IMR-90 (cell line): ENCODE measurements at regions not wholly inside any gene's neighbourhood (a gene's known extent, or its start where the extent isn't known, plus 50 kb on each side); places are given as distances from the start of the nearest gene placed in this dataset.
"Not testable (repeated sequence)": the region's sequence is repeated elsewhere in the genome, so short reads cannot be mapped to it uniquely, and the experiment has no call there.

ENCODE experiments used
- ATAC-seq: fragments of 200-7000 bp; cut with Tn5 transposase; 2 replicates; pipeline ENCODE4 v1.9.1; 2020; ENCODE audit warnings: low read depth, mild to moderate bottlenecking, moderate library complexity
- BruUV-seq: library from RNA; stranded (reverse); fragments of 400-500 nt; replicated peaks from 2 replicates; lab custom pipeline; 2021; lab: Mats Ljungman, UMichigan
- CTCF ChIA-PET: fragments of 300-600 bp; formaldehyde crosslinking; extraction: SDS; loops from one replicate; lab custom pipeline; 2021; ENCODE audit warnings: antibody characterized with exemption; lab: Yijun Ruan, JAX
- POLR2A ChIA-PET: fragments of 300-600 bp; sonication (Branson Sonifier 250); formaldehyde crosslinking; loops from one replicate; lab custom pipeline; 2022; ENCODE audit warnings: antibody characterized with exemption; ENCODE audit not compliant: unreplicated experiment; lab: Charles Lee
- DNase-seq: peaks from one replicate; pipeline ENCODE4 v3.0.0; 2013
- H2AFZ ChIP-seq: replicated peaks from 2 replicates; pipeline ENCODE3; 2013; ENCODE audit warnings: low read length, mild to moderate bottlenecking; ENCODE audit not compliant: poor library complexity
- H2AK5ac ChIP-seq: 2 replicates; pipeline ENCODE4 v1.6.1; 2013; ENCODE audit warnings: low read depth, low read length, inconsistent platforms
- H2AK9ac ChIP-seq: replicated peaks from 2 replicates; pipeline ENCODE3; 2013; ENCODE audit warnings: mild to moderate bottlenecking, low read depth, low read length, moderate library complexity; ENCODE audit not compliant: poor library complexity
- H2BK120ac ChIP-seq: 2 replicates; pipeline ENCODE4 v1.6.1; 2013; ENCODE audit warnings: low read depth, low read length, inconsistent platforms
- H2BK15ac ChIP-seq: 3 replicates; pipeline ENCODE4 v1.6.1; 2013; ENCODE audit warnings: low read depth, low read length, inconsistent platforms
- H2BK20ac ChIP-seq: 2 replicates; pipeline ENCODE4 v1.6.1; 2013; ENCODE audit warnings: low read depth, mild to moderate bottlenecking, inconsistent platforms, low read length, moderate library complexity
- H2BK5ac ChIP-seq: 2 replicates; pipeline ENCODE4 v1.6.1; 2013; ENCODE audit warnings: mild to moderate bottlenecking, low read depth, low read length, inconsistent platforms; ENCODE audit not compliant: poor library complexity, severe bottlenecking
- H3K14ac ChIP-seq: replicated peaks from 2 replicates; pipeline ENCODE4 v1.6.1; 2013; ENCODE audit warnings: low read depth, low read length, inconsistent platforms
- H3K18ac ChIP-seq: 2 replicates; pipeline ENCODE4 v1.6.1; 2013; ENCODE audit warnings: low read depth, low read length, control low read depth
- H3K23ac ChIP-seq: 2 replicates; pipeline ENCODE4 v1.6.1; 2013; ENCODE audit warnings: low read depth, low read length, inconsistent platforms
- H3K27ac ChIP-seq: 2 replicates; pipeline ENCODE4 v1.5.1; 2013; ENCODE audit warnings: mild to moderate bottlenecking, control low read depth, low read length; ENCODE audit not compliant: insufficient read depth
- H3K27me3 ChIP-seq: 2 replicates; pipeline ENCODE4 v1.6.1; 2013; ENCODE audit warnings: low read length; ENCODE audit not compliant: control insufficient read depth, insufficient read depth
- H3K36me3 ChIP-seq: 2 replicates; pipeline ENCODE4 v1.6.1; 2013; ENCODE audit warnings: low read length, mixed read lengths; ENCODE audit not compliant: control insufficient read depth, insufficient read depth
- H3K4ac ChIP-seq: 2 replicates; pipeline ENCODE4 v1.6.1; 2013; ENCODE audit warnings: low read depth, low read length, inconsistent platforms
- H3K4me1 ChIP-seq: 2 replicates; pipeline ENCODE4 v1.6.1; 2013; ENCODE audit warnings: low read length, mixed read lengths; ENCODE audit not compliant: control insufficient read depth, insufficient read depth
- H3K4me2 ChIP-seq: 2 replicates; pipeline ENCODE4 v1.6.1; 2013; ENCODE audit warnings: low read depth, mild to moderate bottlenecking, control low read depth, low read length, moderate library complexity
- H3K4me3 ChIP-seq: 2 replicates; pipeline ENCODE4 v1.5.1; 2013; ENCODE audit warnings: low read depth, mild to moderate bottlenecking, control low read depth, low read length, moderate library complexity; ENCODE audit not compliant: insufficient read depth
- H3K56ac ChIP-seq: 2 replicates; pipeline ENCODE4 v1.6.1; 2013; ENCODE audit warnings: low read length, inconsistent platforms; ENCODE audit not compliant: insufficient read depth; ENCODE audit errors: extremely low read depth
- H3K79me1 ChIP-seq, 2 experiments: 2 replicates each; pipeline ENCODE4 v1.6.1; 2013; ENCODE audit warnings: low read length in 2 of 2, inconsistent platforms in 1 of 2, low read depth in 1 of 2
- H3K9ac ChIP-seq: 2 replicates; pipeline ENCODE4 v1.6.1; 2013; ENCODE audit warnings: low read depth, low read length, control low read depth
- H3K9me1 ChIP-seq: 2 replicates; pipeline ENCODE4 v1.6.1; 2013; ENCODE audit warnings: low read length, inconsistent platforms; ENCODE audit not compliant: insufficient read depth
- H3K9me3 ChIP-seq: 2 replicates; pipeline ENCODE4 v1.6.1; 2013; ENCODE audit warnings: low read length; ENCODE audit not compliant: control insufficient read depth, insufficient read depth
- H4K20me1 ChIP-seq: 2 replicates; pipeline ENCODE4 v1.6.1; 2013; ENCODE audit warnings: low read length, inconsistent platforms; ENCODE audit not compliant: insufficient read depth
- H4K5ac ChIP-seq: 2 replicates; pipeline ENCODE4 v1.6.1; 2013; ENCODE audit warnings: mild to moderate bottlenecking, low read depth, low read length, control low read depth
- H4K8ac ChIP-seq, 2 experiments: 2 replicates each; pipeline ENCODE4 v1.6.1; 2013; ENCODE audit warnings: low read depth in 2 of 2, low read length in 2 of 2, control low read depth in 1 of 2, inconsistent platforms in 1 of 2
- H4K91ac ChIP-seq: 2 replicates; pipeline ENCODE4 v1.6.1; 2013; ENCODE audit warnings: low read depth, low read length, inconsistent platforms; ENCODE audit not compliant: insufficient read depth
- WGBS, 2 experiments: methylation state at CpG; one replicate each; pipeline versions ENCODE4 v1.1.5 to v1.1.7; 2013; ENCODE audit warnings: missing lambda C conversion rate in 2 of 2; ENCODE audit not compliant: insufficient read length in 1 of 2; ENCODE audit errors: extremely low coverage in 2 of 2; 5-methylcytosine and 5-hydroxymethylcytosine counted together
- dilution Hi-C: fragments of 300-500 bp; cut with HindIII; formaldehyde crosslinking; loops from one replicate; pipeline ENCODE4 v1.14.3; 2018; ENCODE audit warnings: low sequenced_read_pairs; ENCODE audit not compliant: unreplicated experiment
- in situ Hi-C: fragments of 300-500 bp; cut with MboI; formaldehyde crosslinking; loops from 3 replicates; pipeline ENCODE4 v1.14.3; 2019; ENCODE audit warnings: low sequenced_read_pairs, inconsistent platforms, mixed read lengths
- intact Hi-C: fragments of 100-400 bp; cut with micrococcal nuclease; formaldehyde crosslinking; loops from 2 replicates; pipeline ENCODE4 v1.10.0; 2022

GRCh38 chr1:120994614-120995013 lies 105.0 kb downstream of the PPIAL4A start:
- H3K4me1 ChIP-seq, POLR2A ChIA-PET: not testable (repeated sequence)

DNA sequence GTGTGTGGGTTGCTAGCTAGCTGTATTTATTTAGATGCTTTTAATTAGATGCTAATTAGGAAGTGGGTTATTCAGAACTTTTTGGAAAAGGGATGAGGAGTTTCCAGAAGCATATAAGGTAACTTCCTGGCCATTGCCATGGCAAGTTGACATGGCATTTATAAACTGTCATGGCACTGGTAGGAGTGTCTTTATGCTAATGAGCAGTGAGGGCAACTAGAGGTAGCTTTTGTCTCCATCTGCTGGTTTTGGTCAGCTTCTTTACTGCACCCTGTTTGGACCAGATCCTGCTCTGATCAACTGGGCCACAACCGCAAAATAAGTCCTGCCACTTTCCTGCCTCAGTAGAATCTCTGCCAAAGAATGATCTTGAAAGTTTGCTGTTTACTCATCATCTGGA lies 105.5 kb downstream of the PPIAL4A start:
- H3K36me3 ChIP-seq, H2BK20ac ChIP-seq, H3K56ac ChIP-seq, H3K27ac ChIP-seq, CTCF ChIA-PET, H3K9ac ChIP-seq, dilution Hi-C loops, POLR2A ChIA-PET, H3K27me3 ChIP-seq, H3K4me1 ChIP-seq, H3K4me2 ChIP-seq, H3K79me1 ChIP-seq, H2BK15ac ChIP-seq, H2AK9ac ChIP-seq, H3K4me3 ChIP-seq, H3K4ac ChIP-seq, H4K91ac ChIP-seq, DNase-seq, H4K20me1 ChIP-seq, H2AK5ac ChIP-seq, intact Hi-C loops, in situ Hi-C loops, H4K8ac ChIP-seq, H2BK120ac ChIP-seq, H3K18ac ChIP-seq, H3K14ac ChIP-seq, BruUV-seq, H2AFZ ChIP-seq, H3K9me3 ChIP-seq, H3K9me1 ChIP-seq, H4K5ac ChIP-seq, H2BK5ac ChIP-seq, H3K23ac ChIP-seq: not testable (repeated sequence)
- no CpG with 5 or more reads among the region's 1 CpG for WGBS, 2 experiments
- peak; percentile 72 for ATAC-seq

More at GRCh38 chr1:120994614-120995013, 105.0 kb downstream of the PPIAL4A start:
- DNase-seq, H3K9ac ChIP-seq, intact Hi-C loops, H3K18ac ChIP-seq, H3K4ac ChIP-seq, H3K36me3 ChIP-seq, CTCF ChIA-PET, H3K79me1 ChIP-seq, H3K9me1 ChIP-seq, H3K9me3 ChIP-seq, H3K27me3 ChIP-seq, in situ Hi-C loops, BruUV-seq, H4K5ac ChIP-seq, H4K91ac ChIP-seq, H2AK9ac ChIP-seq, H4K8ac ChIP-seq, H2AK5ac ChIP-seq, H2BK20ac ChIP-seq, ATAC-seq, H3K56ac ChIP-seq, H2BK15ac ChIP-seq, dilution Hi-C loops, H2AFZ ChIP-seq, H3K4me3 ChIP-seq, H3K23ac ChIP-seq, H3K4me2 ChIP-seq, H3K27ac ChIP-seq, H4K20me1 ChIP-seq, H2BK120ac ChIP-seq, H2BK5ac ChIP-seq, H3K14ac ChIP-seq: not testable (repeated sequence)
- no CpG with 5 or more reads among the region's 2 CpGs for WGBS, 2 experiments
